ENCODE measurements at regions not wholly inside any gene's neighbourhood (a gene's known extent, or its start where the extent isn't known, plus 50 kb on each side); places are given as distances from the start of the nearest gene placed in this dataset.

- Histone ChIP-seq H3K4me1 (ENCODE audit: control insufficient read depth, insufficient read depth, low read length) (no peaks in the 10 kb centered on the region), H3K9me3 (ENCODE audit: control insufficient read depth, low read depth, low read length) (no peaks in the 10 kb centered on the region), H3K27ac (ENCODE audit: low read length) (no peak overlapping the region), H3K4me3 (ENCODE audit: low read length) (no peak overlapping the region), H3K36me3 (ENCODE audit: control insufficient read depth, insufficient read depth, low read length) (no peaks in the 10 kb centered on the region), H3K27me3 (ENCODE audit: control insufficient read depth, insufficient read depth, low read length) (no peaks in the 10 kb centered on the region)
- DNase-seq, result no peak
- WGBS (ENCODE audit: insufficient coverage, low lambda C conversion rate), result no CpG with 5 or more reads among the region's 3 CpGs
Observed at GRCh38 chr4:124343661-124344171, 368.8 kb downstream of the ANKRD50 start.

- no CpG with 5 or more reads among the region's 3 CpGs for WGBS (ENCODE audit: insufficient coverage, low lambda C conversion rate)
- H3K27me3 ChIP-seq (ENCODE audit: control insufficient read depth, insufficient read depth, low read length), result no peaks in the 10 kb centered on the region
- no peak overlapping the region for H3K27ac ChIP-seq (ENCODE audit: low read length)
- DNase-seq, result no peak
- no peaks in the 10 kb centered on the region for H3K4me1 ChIP-seq (ENCODE audit: control insufficient read depth, insufficient read depth, low read length)
- H3K4me3 ChIP-seq (ENCODE audit: low read length), result no peak overlapping the region
- no peaks in the 10 kb centered on the region for H3K36me3 ChIP-seq (ENCODE audit: control insufficient read depth, insufficient read depth, low read length)
- H3K9me3 ChIP-seq (ENCODE audit: control insufficient read depth, low read depth, low read length), result no peaks in the 10 kb centered on the region
Observed at GRCh38 chr4:124372916-124373315, 339.6 kb downstream of the ANKRD50 start.

DNA sequence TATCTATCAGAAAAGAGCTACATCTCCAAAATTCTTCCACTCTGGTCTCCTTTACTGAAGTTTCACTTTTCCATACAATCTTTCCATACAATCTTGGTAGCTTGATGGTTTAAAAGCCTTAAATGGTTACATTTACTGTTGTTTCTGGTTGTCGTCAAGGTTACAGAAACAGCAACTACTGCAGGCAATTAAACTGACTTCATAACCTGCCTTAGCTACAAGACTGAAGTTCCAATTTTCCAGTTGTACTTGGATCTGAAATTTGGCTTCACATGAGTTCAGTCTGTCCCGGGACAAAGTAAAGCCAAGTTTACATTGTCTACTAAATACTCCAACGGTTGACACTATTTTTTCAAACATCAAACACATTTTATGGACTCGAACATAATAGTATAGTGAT is 326.4 kb downstream of the ANKRD50 start:
- no peaks in the 10 kb centered on the region for H3K9me3 ChIP-seq (ENCODE audit: control insufficient read depth, low read depth, low read length)
- no peaks in the 10 kb centered on the region for H3K36me3 ChIP-seq (ENCODE audit: control insufficient read depth, insufficient read depth, low read length)
- H3K27ac ChIP-seq (ENCODE audit: low read length), result no peak overlapping the region
- no peaks in the 10 kb centered on the region for H3K27me3 ChIP-seq (ENCODE audit: control insufficient read depth, insufficient read depth, low read length)
- 63% methylated on average over 3 of the region's 4 CpGs for WGBS (ENCODE audit: insufficient coverage, low lambda C conversion rate)
- DNase-seq, result peak; percentile 4
- no peaks in the 10 kb centered on the region for H3K4me1 ChIP-seq (ENCODE audit: control insufficient read depth, insufficient read depth, low read length)
- H3K4me3 ChIP-seq (ENCODE audit: low read length), result no peak overlapping the region

DNA sequence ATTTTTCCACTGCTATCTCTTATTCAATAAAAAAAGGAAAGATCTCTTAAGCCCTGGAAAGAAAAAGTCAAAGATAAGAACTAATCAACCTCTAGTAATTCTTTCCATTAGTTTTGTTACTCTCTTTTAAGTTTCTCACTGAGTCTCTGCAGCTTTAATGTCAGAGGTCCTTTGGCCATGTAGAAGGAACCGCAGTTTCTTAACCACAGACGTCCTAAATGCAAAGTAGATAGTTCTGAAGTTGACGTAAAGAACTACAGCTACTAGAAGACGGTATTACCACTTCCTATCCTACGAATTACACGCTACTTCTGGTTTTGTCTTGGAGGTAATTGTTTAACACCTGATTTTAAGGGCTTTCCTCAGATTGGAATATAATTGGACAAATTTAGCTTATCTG is 325.9 kb downstream of the ANKRD50 start:
- H3K4me1 ChIP-seq (ENCODE audit: control insufficient read depth, insufficient read depth, low read length), result no peaks in the 10 kb centered on the region
- WGBS (ENCODE audit: insufficient coverage, low lambda C conversion rate), result no CpG with 5 or more reads among the region's 6 CpGs
- H3K9me3 ChIP-seq (ENCODE audit: control insufficient read depth, low read depth, low read length), result no peaks in the 10 kb centered on the region
- H3K27ac ChIP-seq (ENCODE audit: low read length), result no peak overlapping the region
- no peaks in the 10 kb centered on the region for H3K36me3 ChIP-seq (ENCODE audit: control insufficient read depth, insufficient read depth, low read length)
- DNase-seq, result no peak
- H3K27me3 ChIP-seq (ENCODE audit: control insufficient read depth, insufficient read depth, low read length), result no peaks in the 10 kb centered on the region
- no peak overlapping the region for H3K4me3 ChIP-seq (ENCODE audit: low read length)

DNA sequence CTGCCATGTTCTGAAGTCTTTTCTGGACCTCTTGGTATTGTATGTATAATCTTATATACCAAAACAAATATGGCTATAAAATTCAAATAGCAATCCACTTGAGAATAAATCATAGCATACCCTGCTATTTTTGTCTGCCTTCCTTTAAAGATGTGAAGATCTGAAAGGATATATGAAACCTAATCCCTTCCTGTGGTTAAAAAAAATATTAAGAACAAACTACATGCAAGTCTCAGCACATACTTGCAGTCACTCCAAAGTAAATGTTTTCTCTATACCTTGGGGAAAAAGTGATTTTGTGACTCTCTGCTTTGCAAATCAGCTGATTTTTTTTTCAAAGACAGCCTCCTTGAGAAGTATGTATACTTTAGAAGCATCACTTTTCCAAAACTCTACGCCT is 322.9 kb downstream of the ANKRD50 start:
- no peaks in the 10 kb centered on the region for H3K4me1 ChIP-seq (ENCODE audit: control insufficient read depth, insufficient read depth, low read length)
- no peaks in the 10 kb centered on the region for H3K9me3 ChIP-seq (ENCODE audit: control insufficient read depth, low read depth, low read length)
- H3K27me3 ChIP-seq (ENCODE audit: control insufficient read depth, insufficient read depth, low read length), result no peaks in the 10 kb centered on the region
- WGBS (ENCODE audit: insufficient coverage, low lambda C conversion rate), result no CpG with 5 or more reads among the region's 1 CpG
- H3K27ac ChIP-seq (ENCODE audit: low read length), result no peak overlapping the region
- H3K4me3 ChIP-seq (ENCODE audit: low read length), result no peak overlapping the region
- DNase-seq, result no peak
- H3K36me3 ChIP-seq (ENCODE audit: control insufficient read depth, insufficient read depth, low read length), result no peaks in the 10 kb centered on the region

DNA sequence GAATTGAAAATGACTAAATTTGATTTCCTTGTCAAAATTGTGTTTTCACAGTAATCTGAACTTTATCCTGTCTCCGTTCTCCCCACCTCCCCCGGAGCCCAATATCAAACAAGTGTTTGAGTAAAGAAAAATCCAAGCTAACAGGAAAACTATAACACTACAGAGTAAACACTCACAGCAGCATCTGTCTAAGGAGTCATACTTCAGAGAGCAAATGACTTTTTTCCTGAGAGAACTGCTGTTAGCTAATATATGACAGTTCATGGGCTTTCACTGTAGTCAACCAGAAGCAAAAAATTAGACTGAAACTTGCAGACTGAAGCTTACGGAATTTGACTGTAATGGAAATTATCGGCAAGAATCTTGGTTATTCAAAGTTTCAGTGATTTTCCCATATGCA is 321.7 kb downstream of the ANKRD50 start:
- H3K4me3 ChIP-seq (ENCODE audit: low read length), result no peak overlapping the region
- H3K9me3 ChIP-seq (ENCODE audit: control insufficient read depth, low read depth, low read length), result no peaks in the 10 kb centered on the region
- DNase-seq, result no peak
- no peak overlapping the region for H3K27ac ChIP-seq (ENCODE audit: low read length)
- H3K4me1 ChIP-seq (ENCODE audit: control insufficient read depth, insufficient read depth, low read length), result no peaks in the 10 kb centered on the region
- H3K27me3 ChIP-seq (ENCODE audit: control insufficient read depth, insufficient read depth, low read length), result no peaks in the 10 kb centered on the region
- no peaks in the 10 kb centered on the region for H3K36me3 ChIP-seq (ENCODE audit: control insufficient read depth, insufficient read depth, low read length)
- 49% methylated on average over 4 of the region's 4 CpGs for WGBS (ENCODE audit: insufficient coverage, low lambda C conversion rate)

DNA sequence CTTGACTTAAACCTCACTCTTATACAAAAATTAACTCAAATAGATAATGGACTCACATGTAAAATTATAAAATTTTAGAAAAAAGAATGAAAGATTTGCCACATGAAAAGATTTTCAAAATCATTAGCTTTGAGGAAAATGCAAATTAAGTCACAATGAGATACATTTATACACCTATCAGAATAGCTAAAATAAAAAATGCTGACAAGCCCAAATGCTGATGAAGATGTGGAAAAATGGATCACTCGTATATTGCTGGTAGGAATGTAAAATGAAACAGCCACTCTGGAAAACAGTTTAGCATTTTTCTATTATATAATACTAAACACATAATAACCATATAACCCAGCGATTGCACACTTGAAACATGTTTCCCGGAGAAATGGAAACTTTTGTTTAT is 316.2 kb downstream of the ANKRD50 start:
- H3K36me3 ChIP-seq (ENCODE audit: control insufficient read depth, insufficient read depth, low read length), result no peaks in the 10 kb centered on the region
- no peak overlapping the region for H3K4me3 ChIP-seq (ENCODE audit: low read length)
- no peaks in the 10 kb centered on the region for H3K27me3 ChIP-seq (ENCODE audit: control insufficient read depth, insufficient read depth, low read length)
- WGBS (ENCODE audit: insufficient coverage, low lambda C conversion rate), result 100% methylated on average over 2 of the region's 3 CpGs
- H3K4me1 ChIP-seq (ENCODE audit: control insufficient read depth, insufficient read depth, low read length), result no peaks in the 10 kb centered on the region
- no peak overlapping the region for H3K27ac ChIP-seq (ENCODE audit: low read length)
- no peaks in the 10 kb centered on the region for H3K9me3 ChIP-seq (ENCODE audit: control insufficient read depth, low read depth, low read length)
- DNase-seq, result no peak

DNA sequence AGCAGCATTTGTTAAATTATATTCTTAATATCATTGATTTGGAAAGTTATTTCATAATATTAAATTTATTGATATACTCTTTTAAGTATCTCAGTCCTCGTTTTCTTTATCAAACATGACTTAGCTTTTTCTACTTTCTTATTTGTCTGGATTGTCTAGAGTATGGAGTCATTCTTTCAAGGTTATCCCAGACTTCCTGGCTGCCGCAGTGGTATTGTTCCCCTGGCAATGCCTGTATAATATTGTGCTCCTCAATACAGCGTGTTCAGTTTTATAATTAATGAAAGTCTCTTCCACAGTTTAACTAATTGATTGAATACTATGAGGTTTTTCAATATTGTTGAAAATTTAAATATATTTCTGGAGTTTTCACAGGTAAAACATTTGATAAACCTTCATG is 310.9 kb downstream of the ANKRD50 start:
- Histone ChIP-seq H3K36me3 (ENCODE audit: control insufficient read depth, insufficient read depth, low read length) (no peaks in the 10 kb centered on the region), H3K4me3 (ENCODE audit: low read length) (no peak overlapping the region), H3K4me1 (ENCODE audit: control insufficient read depth, insufficient read depth, low read length) (no peaks in the 10 kb centered on the region), H3K27me3 (ENCODE audit: control insufficient read depth, insufficient read depth, low read length) (no peaks in the 10 kb centered on the region), H3K9me3 (ENCODE audit: control insufficient read depth, low read depth, low read length) (no peaks in the 10 kb centered on the region), H3K27ac (ENCODE audit: low read length) (no peak overlapping the region)
- no peak for DNase-seq
- WGBS (ENCODE audit: insufficient coverage, low lambda C conversion rate), result 0% methylated on average over 1 of the region's 3 CpGs

- Histone ChIP-seq H3K9me3 (ENCODE audit: control insufficient read depth, low read depth, low read length) (no peaks in the 10 kb centered on the region), H3K36me3 (ENCODE audit: control insufficient read depth, insufficient read depth, low read length) (no peaks in the 10 kb centered on the region), H3K27me3 (ENCODE audit: control insufficient read depth, insufficient read depth, low read length) (no peaks in the 10 kb centered on the region), H3K4me1 (ENCODE audit: control insufficient read depth, insufficient read depth, low read length) (no peaks in the 10 kb centered on the region), H3K27ac (ENCODE audit: low read length) (no peak overlapping the region), H3K4me3 (ENCODE audit: low read length) (no peak overlapping the region)
- WGBS (ENCODE audit: insufficient coverage, low lambda C conversion rate), result 73% methylated on average over 3 of the region's 4 CpGs
- DNase-seq, result no peak
Observed at GRCh38 chr4:124409044-124409443, 303.5 kb downstream of the ANKRD50 start.

DNA sequence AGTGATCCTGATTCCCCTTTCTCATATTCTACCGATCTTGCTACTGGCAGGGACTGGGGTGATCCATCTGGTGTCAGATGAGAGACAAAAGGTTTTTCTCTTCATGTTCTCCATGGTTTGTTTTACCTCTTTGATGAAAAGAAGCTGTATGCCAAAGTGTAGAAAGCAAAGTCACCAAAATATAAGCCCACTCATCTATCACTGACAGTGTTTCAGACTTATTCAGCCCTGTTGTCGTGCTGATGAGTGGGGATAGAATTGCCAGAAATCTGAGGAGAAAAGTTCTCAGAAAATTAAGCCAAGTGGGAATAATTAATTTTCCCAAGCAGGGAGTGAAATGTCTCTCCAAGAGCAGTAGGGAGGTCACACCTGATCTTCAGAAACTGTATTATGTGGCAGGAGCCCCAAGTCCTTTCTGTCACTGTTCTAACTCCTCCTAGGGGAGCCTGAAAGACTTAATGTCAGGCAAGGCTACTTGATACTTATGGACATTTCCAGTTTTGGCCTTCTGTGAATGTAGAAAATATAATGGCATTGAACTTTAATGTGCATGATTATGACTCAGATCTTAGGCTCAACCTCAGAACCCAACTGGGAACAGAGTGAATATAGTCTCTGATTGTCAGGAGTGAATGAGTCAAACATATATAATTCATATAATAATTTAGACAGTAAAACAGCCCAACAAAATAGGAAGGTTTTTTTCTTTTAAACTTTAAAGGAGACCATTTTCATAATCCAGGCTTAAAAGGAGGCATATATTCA is 298.1 kb downstream of the ANKRD50 start:
- H3K27ac ChIP-seq (ENCODE audit: low read length), result no peak overlapping the region

DNA sequence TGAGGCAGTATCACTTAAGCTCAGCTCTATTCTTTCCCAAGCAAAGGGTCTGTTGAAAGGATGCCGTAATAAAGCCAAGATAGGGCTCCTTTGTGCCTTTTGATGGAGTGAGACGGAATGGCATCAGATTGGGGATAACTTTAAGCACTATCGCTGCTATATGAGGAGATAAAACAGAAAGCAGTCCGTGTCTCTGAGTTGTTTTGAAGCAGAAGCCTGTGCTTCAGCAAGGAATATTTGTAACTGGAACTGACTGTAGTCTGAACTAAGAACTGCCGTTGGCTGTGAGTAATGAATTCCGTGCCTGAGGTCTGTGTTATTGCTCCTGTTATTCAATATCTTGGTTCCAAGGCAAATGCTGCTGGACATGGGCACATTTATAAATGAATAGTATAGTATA is 297.4 kb downstream of the ANKRD50 start:
- Histone ChIP-seq H3K4me3 (ENCODE audit: low read length) (no peak overlapping the region), H3K36me3 (ENCODE audit: control insufficient read depth, insufficient read depth, low read length) (no peaks in the 10 kb centered on the region), H3K9me3 (ENCODE audit: control insufficient read depth, low read depth, low read length) (no peaks in the 10 kb centered on the region), H3K27ac (ENCODE audit: low read length) (no peak overlapping the region), H3K27me3 (ENCODE audit: control insufficient read depth, insufficient read depth, low read length) (no peaks in the 10 kb centered on the region), H3K4me1 (ENCODE audit: control insufficient read depth, insufficient read depth, low read length) (no peaks in the 10 kb centered on the region)
- no peak for DNase-seq
- 70% methylated on average over 2 of the region's 6 CpGs for WGBS (ENCODE audit: insufficient coverage, low lambda C conversion rate)

More for the DNA sequence above, 298.1 kb downstream of the ANKRD50 start:
- no peaks in the 10 kb centered on the region for H3K4me1 ChIP-seq (ENCODE audit: control insufficient read depth, insufficient read depth, low read length)
- DNase-seq, result no peak
- no peaks in the 10 kb centered on the region for H3K27me3 ChIP-seq (ENCODE audit: control insufficient read depth, insufficient read depth, low read length)
- no peaks in the 10 kb centered on the region for H3K36me3 ChIP-seq (ENCODE audit: control insufficient read depth, insufficient read depth, low read length)
- H3K9me3 ChIP-seq (ENCODE audit: control insufficient read depth, low read depth, low read length), result no peaks in the 10 kb centered on the region
- no peak overlapping the region for H3K4me3 ChIP-seq (ENCODE audit: low read length)
- WGBS (ENCODE audit: insufficient coverage, low lambda C conversion rate), result no CpG with 5 or more reads among the region's 2 CpGs

All from large intestine (tissue), 3 donors.